Mesenchymal stem cell (in vitro differentiated cells and primary cell): ENCODE measurements at regions not wholly inside any gene's neighbourhood (a gene's known extent, or its start where the extent isn't known, plus 50 kb on each side); places are given as distances from the start of the nearest gene placed in this dataset.

Experiments
- DNase-seq: peaks from one replicate; pipeline ENCODE4 v3.0.0-alpha.2; 2013
- H2AFZ ChIP-seq: one replicate; pipeline ENCODE4 v1.6.1; 2013; ENCODE audit warnings: low read depth, mild to moderate bottlenecking, control low read depth, inconsistent platforms, low read length, moderate library complexity
- H2AK5ac ChIP-seq: 2 replicates; pipeline ENCODE4 v1.6.1; 2013; ENCODE audit warnings: low read length, moderate library complexity, mild to moderate bottlenecking, inconsistent platforms; ENCODE audit not compliant: severe bottlenecking
- H2BK120ac ChIP-seq: one replicate; pipeline ENCODE4 v1.6.1; 2013; ENCODE audit warnings: low read depth, mild to moderate bottlenecking, inconsistent platforms, low read length, moderate library complexity
- H2BK12ac ChIP-seq, 2 experiments: one replicate each; pipeline ENCODE4 v1.6.1; 2013; ENCODE audit warnings: inconsistent platforms in 2 of 2, low read length in 2 of 2, mild to moderate bottlenecking in 2 of 2, moderate library complexity in 2 of 2, control low read depth in 1 of 2
- H2BK15ac ChIP-seq: one replicate; pipeline ENCODE4 v1.6.1; 2013; ENCODE audit warnings: mild to moderate bottlenecking, low read depth, inconsistent platforms; ENCODE audit not compliant: poor library complexity, severe bottlenecking
- H2BK5ac ChIP-seq: 2 replicates; pipeline ENCODE4 v1.6.1; 2013; ENCODE audit warnings: low read depth, mild to moderate bottlenecking, low read length, control low read depth, inconsistent platforms; ENCODE audit not compliant: poor library complexity, severe bottlenecking
- H3K14ac ChIP-seq, 2 experiments: one replicate each; pipeline ENCODE4 v1.6.1; 2013; ENCODE audit warnings: inconsistent platforms in 2 of 2, low read length in 2 of 2, control low read depth in 1 of 2, mild to moderate bottlenecking in 1 of 2, moderate library complexity in 1 of 2
- H3K18ac ChIP-seq, 2 experiments: one replicate each; pipeline ENCODE4 v1.6.1; 2013; ENCODE audit warnings: inconsistent platforms in 2 of 2, low read length in 2 of 2, control low read depth in 1 of 2, low read depth in 1 of 2, mild to moderate bottlenecking in 1 of 2
- H3K23ac ChIP-seq, 2 experiments: one replicate each; pipeline ENCODE4 v1.6.1; 2013; ENCODE audit warnings: inconsistent platforms in 2 of 2, low read length in 2 of 2, mild to moderate bottlenecking in 2 of 2, moderate library complexity in 2 of 2, control low read depth in 1 of 2
- H3K27ac ChIP-seq: 2 replicates; pipeline ENCODE4 v1.5.1; 2013; ENCODE audit warnings: mild to moderate bottlenecking, moderate library complexity, low read length, control low read depth, inconsistent platforms; ENCODE audit not compliant: poor library complexity, severe bottlenecking
- H3K27me3 ChIP-seq, 2 experiments: 2 replicates each; pipeline versions ENCODE4 v1.6.1 to v1.7.0; 2013; ENCODE audit warnings: low read length in 2 of 2, mild to moderate bottlenecking in 2 of 2, moderate library complexity in 2 of 2, control low read depth in 1 of 2, inconsistent platforms in 1 of 2; ENCODE audit not compliant: control insufficient read depth in 1 of 2, insufficient read depth in 1 of 2
- H3K36me3 ChIP-seq, 2 experiments: 2 replicates each; pipeline versions ENCODE4 v1.6.1 to v1.7.0; 2013; ENCODE audit warnings: low read length in 2 of 2, control low read depth in 1 of 2, inconsistent platforms in 1 of 2, low read depth in 1 of 2, mild to moderate bottlenecking in 1 of 2; ENCODE audit not compliant: insufficient read depth in 2 of 2, control insufficient read depth in 1 of 2
- H3K4ac ChIP-seq, 2 experiments: one replicate each; pipeline ENCODE4 v1.6.1; 2013; ENCODE audit warnings: inconsistent platforms in 2 of 2, low read length in 2 of 2, mild to moderate bottlenecking in 2 of 2, moderate library complexity in 2 of 2, control low read depth in 1 of 2, low read depth in 1 of 2
- H3K4me1 ChIP-seq: 2 replicates; pipeline ENCODE4 v1.6.1; 2013; ENCODE audit warnings: low read depth, low read length, control low read depth; ENCODE audit not compliant: control insufficient read depth, insufficient read depth
- H3K4me2 ChIP-seq: 2 replicates; pipeline ENCODE4 v1.6.1; 2013; ENCODE audit warnings: low read length, mild to moderate bottlenecking, inconsistent platforms; ENCODE audit not compliant: poor library complexity, severe bottlenecking
- H3K4me3 ChIP-seq, 2 experiments: 2 replicates each; pipeline versions ENCODE4 v1.5.1 to v1.7.0; 2013; ENCODE audit warnings: low read length in 2 of 2, mild to moderate bottlenecking in 2 of 2, control low read depth in 1 of 2, low read depth in 1 of 2; ENCODE audit not compliant: insufficient read depth in 1 of 2
- H3K79me1 ChIP-seq: replicated peaks from 2 replicates; pipeline ENCODE4 v1.6.1; 2013; ENCODE audit warnings: mild to moderate bottlenecking, control low read depth, low read length, inconsistent platforms; ENCODE audit not compliant: poor library complexity, severe bottlenecking
- H3K9ac ChIP-seq: 2 replicates; pipeline ENCODE4 v1.7.0; 2013; ENCODE audit warnings: mild to moderate bottlenecking, low read length, moderate library complexity
- H3K9me3 ChIP-seq: 2 replicates; pipeline ENCODE4 v1.7.0; 2013; ENCODE audit warnings: mild to moderate bottlenecking, low read length; ENCODE audit not compliant: control insufficient read depth
- H4K8ac ChIP-seq: one replicate; pipeline ENCODE4 v1.6.1; 2013; ENCODE audit warnings: inconsistent platforms, mild to moderate bottlenecking, low read length, moderate library complexity
- H4K91ac ChIP-seq: one replicate; pipeline ENCODE4 v1.6.1; 2013; ENCODE audit warnings: mild to moderate bottlenecking, low read length, inconsistent platforms
- WGBS: methylation state at CpG from one replicate; pipeline ENCODE4 v1.1.7; 2013; ENCODE audit warnings: mixed read lengths; 5-methylcytosine and 5-hydroxymethylcytosine counted together

- H2BK15ac ChIP-seq = no peak overlapping the region
- H3K9ac ChIP-seq = no peak overlapping the region
- H3K23ac ChIP-seq = no peak overlapping the region
- no peak overlapping the region for H2BK120ac ChIP-seq
- no peaks in the 10 kb centered on the region for H3K36me3 ChIP-seq
- H3K9me3 ChIP-seq = peaks cover 5% of the 10 kb centered on the region
- no peak overlapping the region for H3K27ac ChIP-seq
- no peak overlapping the region for H2BK12ac ChIP-seq
- no peak overlapping the region for H3K4ac ChIP-seq
- no peak overlapping the region for H3K4me2 ChIP-seq
- H4K8ac ChIP-seq = no peak overlapping the region
- H2AFZ ChIP-seq = no peak overlapping the region
- WGBS = 61% methylated on average over 4 of the region's 4 CpGs
- DNase-seq = no peak
- H3K18ac ChIP-seq = no peak overlapping the region
- H4K91ac ChIP-seq = no peak overlapping the region
- H3K4me1 ChIP-seq = no peaks in the 10 kb centered on the region
- no peaks in the 10 kb centered on the region for H3K79me1 ChIP-seq
- H2AK5ac ChIP-seq = no peak overlapping the region
- no peak overlapping the region for H2BK5ac ChIP-seq
- H3K14ac ChIP-seq = no peak overlapping the region
- no peak overlapping the region for H3K4me3 ChIP-seq
- H3K27me3 ChIP-seq = no peaks in the 10 kb centered on the region
Observed at GRCh38 chr13:60852886-60853285, 455.9 kb downstream of the TDRD3 start.

GRCh38 chr13:60851378-60851777 is 454.4 kb downstream of the TDRD3 start:
- no peak overlapping the region for H3K27ac ChIP-seq

DNA sequence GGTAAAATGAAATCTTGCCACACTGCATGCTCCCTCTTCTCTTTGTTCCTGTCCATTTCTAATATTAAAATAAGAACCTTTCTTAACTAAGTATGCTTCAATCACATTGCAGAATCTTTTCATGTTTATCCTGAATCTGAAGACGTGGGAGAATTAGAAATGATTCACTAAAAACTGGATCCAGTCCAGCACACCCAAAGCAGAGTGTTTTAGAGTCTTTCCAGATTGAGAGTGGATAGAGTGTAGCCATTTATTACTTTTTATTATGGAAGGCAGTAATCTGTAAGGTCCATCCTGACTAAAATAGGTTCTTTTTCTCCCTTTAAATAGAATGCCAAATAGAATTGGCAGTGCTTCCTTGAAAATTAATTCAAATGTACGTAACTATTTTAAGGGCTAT is 453.5 kb downstream of the TDRD3 start:
- no peak overlapping the region for H3K4me2 ChIP-seq
- no peak overlapping the region for H2BK12ac ChIP-seq
- H3K18ac ChIP-seq = no peak overlapping the region
- no peak overlapping the region for H2BK120ac ChIP-seq
- H3K4me1 ChIP-seq = no peaks in the 10 kb centered on the region
- DNase-seq = no peak
- H2AK5ac ChIP-seq = no peak overlapping the region
- no peak overlapping the region for H2BK5ac ChIP-seq
- no peak overlapping the region for H3K14ac ChIP-seq
- H3K9ac ChIP-seq = no peak overlapping the region
- no peak overlapping the region for H4K91ac ChIP-seq
- no peak overlapping the region for H4K8ac ChIP-seq
- no peak overlapping the region for H3K23ac ChIP-seq
- no peak overlapping the region for H3K27ac ChIP-seq
- no peak overlapping the region for H2BK15ac ChIP-seq
- 50% methylated on average over 1 of the region's 2 CpGs for WGBS
- no peaks in the 10 kb centered on the region for H3K79me1 ChIP-seq
- no peaks in the 10 kb centered on the region for H3K27me3 ChIP-seq
- no peaks in the 10 kb centered on the region for H3K36me3 ChIP-seq
- no peak overlapping the region for H3K4ac ChIP-seq
- no peak overlapping the region for H2AFZ ChIP-seq
- no peak overlapping the region for H3K4me3 ChIP-seq
- H3K9me3 ChIP-seq = peaks cover 13% of the 10 kb centered on the region

More at GRCh38 chr13:60851378-60851777, 454.4 kb downstream of the TDRD3 start:
- Histone ChIP-seq H3K4me3 (no peak overlapping the region), H2BK12ac (no peak overlapping the region), H4K91ac (no peak overlapping the region), H4K8ac (no peak overlapping the region), H3K27me3 (no peaks in the 10 kb centered on the region), H2AFZ (no peak overlapping the region), H3K79me1 (no peaks in the 10 kb centered on the region), H2BK120ac (no peak overlapping the region), H3K4me2 (no peak overlapping the region), H3K4ac (no peak overlapping the region), H3K23ac (no peak overlapping the region), H2BK15ac (no peak overlapping the region), H3K9ac (no peak overlapping the region), H3K9me3 (peaks cover 7% of the 10 kb centered on the region), H3K36me3 (no peaks in the 10 kb centered on the region), H3K4me1 (no peaks in the 10 kb centered on the region), H3K18ac (no peak overlapping the region), H2BK5ac (no peak overlapping the region), H2AK5ac (no peak overlapping the region), H3K14ac (no peak overlapping the region)
- DNase-seq = no peak

GRCh38 chr13:60838581-60838980 is 441.6 kb downstream of the TDRD3 start:
- WGBS = 78% methylated on average over 1 of the region's 3 CpGs
- Histone ChIP-seq H2BK120ac (no peak overlapping the region), H3K4ac (no peak overlapping the region), H2BK12ac (no peak overlapping the region), H3K4me1 (no peaks in the 10 kb centered on the region), H3K27ac (no peak overlapping the region), H3K27me3 (no peaks in the 10 kb centered on the region), H3K36me3 (no peaks in the 10 kb centered on the region), H2AK5ac (no peak overlapping the region), H2AFZ (no peak overlapping the region), H3K18ac (no peak overlapping the region), H2BK15ac (no peak overlapping the region), H4K91ac (no peak overlapping the region), H3K79me1 (no peaks in the 10 kb centered on the region), H3K9ac (no peak overlapping the region), H3K14ac (no peak overlapping the region), H2BK5ac (no peak overlapping the region), H3K23ac (no peak overlapping the region), H3K9me3 (peaks cover 8% of the 10 kb centered on the region), H3K4me3 (no peak overlapping the region), H4K8ac (no peak overlapping the region), H3K4me2 (no peak overlapping the region)
- no peak for DNase-seq
